ENCODE measurements at regions not wholly inside any gene's neighbourhood (a gene's known extent, or its start where the extent isn't known, plus 50 kb on each side); places are given as distances from the start of the nearest gene placed in this dataset.
"Not testable (repeated sequence)": the region's sequence is repeated elsewhere in the genome, so short reads cannot be mapped to it uniquely, and the experiment has no call there.

DNA sequence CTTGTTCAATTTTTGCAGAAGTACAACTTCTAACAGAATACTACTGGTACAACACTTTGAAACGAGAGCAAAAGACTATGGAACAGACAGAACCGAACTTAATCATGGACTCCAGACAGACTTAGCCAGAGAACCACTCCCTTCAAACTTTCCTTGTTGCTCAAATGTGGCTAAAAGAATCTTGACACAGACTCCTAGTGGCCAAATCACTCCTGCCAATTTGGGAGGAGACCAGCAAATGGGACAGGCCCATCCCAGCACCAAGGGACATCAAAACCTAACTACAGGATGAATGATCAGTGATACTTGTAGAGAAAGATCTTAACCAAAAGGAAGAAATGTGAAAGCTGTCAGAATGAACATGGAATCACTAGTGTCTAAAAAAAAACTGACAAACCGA, 154.0 kb downstream of the MATN1 start:
- TF ChIP-seq JUND (IDR thresholded peaks at IDR 0.05; ENCODE audit: low read depth), result no peak
- in situ Hi-C loops (cut with HindIII; ENCODE audit: low pct_unique_long_range_greater_than_20kb, low sequenced_read_pairs), result no loop called here
- peak in 1 of 2 experiments; percentile 3 for DNase-seq (ENCODE audit: low read depth in 1 of 2, low spot score in 1 of 2)

- no peak for DNase-seq (ENCODE audit: low read depth in 1 of 2, low spot score in 1 of 2)
- in situ Hi-C loops (cut with HindIII; ENCODE audit: low pct_unique_long_range_greater_than_20kb, low sequenced_read_pairs), result no loop called here
- no peak for TF ChIP-seq JUND (IDR thresholded peaks at IDR 0.05; ENCODE audit: low read depth)
Measured at GRCh38 chr1:30562559-30562958, 160.8 kb downstream of the MATN1 start.

- in situ Hi-C loops (cut with HindIII; ENCODE audit: low pct_unique_long_range_greater_than_20kb, low sequenced_read_pairs), result no loop called here
- no peak for TF ChIP-seq JUND (IDR thresholded peaks at IDR 0.05; ENCODE audit: low read depth)
- DNase-seq (ENCODE audit: low read depth in 1 of 2, low spot score in 1 of 2), result no peak
Measured at GRCh38 chr1:30551603-30552002, 171.8 kb downstream of the MATN1 start.

- no peak for DNase-seq (ENCODE audit: low read depth in 1 of 2, low spot score in 1 of 2)
- no peak for TF ChIP-seq JUND (IDR thresholded peaks at IDR 0.05; ENCODE audit: low read depth)
Measured at GRCh38 chr1:30550365-30551220, 172.8 kb downstream of the MATN1 start.

GRCh38 chr1:30549872-30550271, 173.5 kb downstream of the MATN1 start:
- DNase-seq (ENCODE audit: low read depth in 1 of 2, low spot score in 1 of 2); in situ Hi-C loops (cut with HindIII; ENCODE audit: low pct_unique_long_range_greater_than_20kb, low sequenced_read_pairs): not testable (repeated sequence)

More at GRCh38 chr1:30550365-30551220, 172.8 kb downstream of the MATN1 start:
- in situ Hi-C loops (cut with HindIII; ENCODE audit: low pct_unique_long_range_greater_than_20kb, low sequenced_read_pairs), result no loop called here

DNA sequence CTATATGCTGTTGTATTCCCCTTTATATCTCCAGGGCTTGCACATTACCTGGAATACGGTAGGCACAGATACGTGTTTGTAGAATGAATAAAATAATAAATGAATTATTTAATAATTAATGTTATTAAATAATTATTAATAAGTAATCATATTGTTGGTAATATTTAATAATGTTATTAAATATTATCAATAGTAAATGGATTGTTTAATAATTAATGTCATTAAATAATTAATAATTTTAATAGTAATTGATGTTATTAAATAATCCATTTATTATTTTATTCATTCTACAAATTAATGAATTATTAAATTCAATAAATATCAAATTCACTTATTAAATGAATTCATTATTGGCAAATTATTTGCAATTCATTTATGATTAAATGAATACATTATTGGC, 175.1 kb downstream of the MATN1 start:
- in situ Hi-C loops (cut with HindIII; ENCODE audit: low pct_unique_long_range_greater_than_20kb, low sequenced_read_pairs), result no loop called here
- DNase-seq (ENCODE audit: low read depth in 1 of 2, low spot score in 1 of 2), result no peak
- no peak for TF ChIP-seq JUND (IDR thresholded peaks at IDR 0.05; ENCODE audit: low read depth)

- in situ Hi-C loops (cut with HindIII; ENCODE audit: low pct_unique_long_range_greater_than_20kb, low sequenced_read_pairs), result not testable (repeated sequence)
Measured at GRCh38 chr1:30547326-30547725, 176.1 kb downstream of the MATN1 start.

GRCh38 chr1:30545365-30545764, 178.0 kb downstream of the MATN1 start:
- in situ Hi-C loops (cut with HindIII; ENCODE audit: low pct_unique_long_range_greater_than_20kb, low sequenced_read_pairs), result no loop called here
- no peak for DNase-seq (ENCODE audit: low read depth in 1 of 2, low spot score in 1 of 2)
- no peak for TF ChIP-seq JUND (IDR thresholded peaks at IDR 0.05; ENCODE audit: low read depth)

More at GRCh38 chr1:30547326-30547725, 176.1 kb downstream of the MATN1 start:
- not testable (repeated sequence) for DNase-seq (ENCODE audit: low read depth in 1 of 2, low spot score in 1 of 2)

DNA sequence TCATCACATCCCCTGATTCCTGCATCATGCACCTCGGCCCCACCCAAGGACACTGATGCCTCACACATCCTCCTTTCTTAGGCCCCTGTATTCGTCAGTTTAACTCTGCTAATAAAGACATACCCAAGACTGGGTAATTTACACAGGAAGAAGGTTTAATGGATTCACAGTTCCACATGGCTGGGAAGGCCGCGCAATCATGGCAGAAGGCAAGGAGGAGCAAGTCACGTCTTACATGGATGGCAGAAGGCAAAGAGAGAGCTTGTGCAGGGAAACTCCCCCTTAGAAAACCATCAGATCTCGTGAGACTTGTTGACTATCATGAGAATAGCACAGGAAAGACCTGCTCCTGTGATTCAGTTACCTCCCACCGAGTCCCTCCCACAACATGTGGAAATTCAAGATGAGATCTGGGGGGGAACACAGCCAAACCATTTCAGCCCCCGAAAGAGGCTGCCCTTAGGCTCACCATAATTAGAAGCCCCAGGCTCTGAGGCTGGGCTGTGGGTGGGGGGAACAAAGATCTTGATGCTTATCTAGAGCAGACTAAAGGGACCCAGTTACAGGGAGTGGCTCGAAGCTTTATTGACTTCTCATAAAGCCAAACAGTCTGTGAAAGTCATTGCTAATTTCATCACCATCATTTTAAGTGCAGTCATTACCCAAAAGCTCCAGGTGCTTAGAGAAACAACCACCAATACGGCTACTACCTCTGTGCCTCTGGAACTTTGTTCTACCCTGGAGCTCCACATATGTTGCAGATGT, 181.5 kb downstream of the MATN1 start:
- no peak for DNase-seq (ENCODE audit: low read depth in 1 of 2, low spot score in 1 of 2)
- in situ Hi-C loops (cut with HindIII; ENCODE audit: low pct_unique_long_range_greater_than_20kb, low sequenced_read_pairs), result no loop called here
- no peak for TF ChIP-seq JUND (IDR thresholded peaks at IDR 0.05; ENCODE audit: low read depth)

DNA sequence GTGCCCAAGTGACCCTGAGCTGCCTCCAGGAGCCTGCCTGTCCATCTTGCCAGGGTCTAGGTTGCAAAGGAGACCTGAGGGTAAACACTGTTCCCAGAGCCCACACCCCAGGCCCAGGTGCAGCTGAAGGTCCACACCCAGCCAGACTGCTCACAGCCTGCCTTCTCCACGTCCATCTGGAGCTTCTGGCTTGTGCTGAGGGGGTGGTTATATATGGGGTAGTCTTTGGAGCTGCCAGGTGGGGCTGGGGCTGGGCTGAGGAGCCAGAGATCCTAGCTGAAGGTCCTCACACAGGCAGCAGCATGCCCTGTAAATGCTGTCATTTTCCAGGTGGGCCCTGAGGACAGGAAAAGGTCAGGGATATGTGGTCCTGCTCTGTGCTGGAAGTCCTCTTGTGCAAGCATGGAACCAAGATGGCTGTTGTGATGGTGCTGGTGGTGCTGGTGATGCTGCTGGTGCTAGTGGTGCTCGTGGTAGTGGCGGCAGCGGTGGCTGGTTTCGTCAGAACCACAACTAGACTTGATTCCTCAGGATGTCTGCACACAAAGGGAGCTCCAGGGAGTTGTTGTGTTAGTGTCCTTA, 182.7 kb downstream of the MATN1 start:
- no peak for DNase-seq (ENCODE audit: low read depth in 1 of 2, low spot score in 1 of 2)
- in situ Hi-C loops (cut with HindIII; ENCODE audit: low pct_unique_long_range_greater_than_20kb, low sequenced_read_pairs), result no loop called here
- no peak for TF ChIP-seq JUND (IDR thresholded peaks at IDR 0.05; ENCODE audit: low read depth)

GRCh38 chr1:30539884-30540283, 183.5 kb downstream of the MATN1 start:
- no peak for TF ChIP-seq JUND (IDR thresholded peaks at IDR 0.05; ENCODE audit: low read depth)
- no peak for DNase-seq (ENCODE audit: low read depth in 1 of 2, low spot score in 1 of 2)
- in situ Hi-C loops (cut with HindIII; ENCODE audit: low pct_unique_long_range_greater_than_20kb, low sequenced_read_pairs), result no loop called here

DNA sequence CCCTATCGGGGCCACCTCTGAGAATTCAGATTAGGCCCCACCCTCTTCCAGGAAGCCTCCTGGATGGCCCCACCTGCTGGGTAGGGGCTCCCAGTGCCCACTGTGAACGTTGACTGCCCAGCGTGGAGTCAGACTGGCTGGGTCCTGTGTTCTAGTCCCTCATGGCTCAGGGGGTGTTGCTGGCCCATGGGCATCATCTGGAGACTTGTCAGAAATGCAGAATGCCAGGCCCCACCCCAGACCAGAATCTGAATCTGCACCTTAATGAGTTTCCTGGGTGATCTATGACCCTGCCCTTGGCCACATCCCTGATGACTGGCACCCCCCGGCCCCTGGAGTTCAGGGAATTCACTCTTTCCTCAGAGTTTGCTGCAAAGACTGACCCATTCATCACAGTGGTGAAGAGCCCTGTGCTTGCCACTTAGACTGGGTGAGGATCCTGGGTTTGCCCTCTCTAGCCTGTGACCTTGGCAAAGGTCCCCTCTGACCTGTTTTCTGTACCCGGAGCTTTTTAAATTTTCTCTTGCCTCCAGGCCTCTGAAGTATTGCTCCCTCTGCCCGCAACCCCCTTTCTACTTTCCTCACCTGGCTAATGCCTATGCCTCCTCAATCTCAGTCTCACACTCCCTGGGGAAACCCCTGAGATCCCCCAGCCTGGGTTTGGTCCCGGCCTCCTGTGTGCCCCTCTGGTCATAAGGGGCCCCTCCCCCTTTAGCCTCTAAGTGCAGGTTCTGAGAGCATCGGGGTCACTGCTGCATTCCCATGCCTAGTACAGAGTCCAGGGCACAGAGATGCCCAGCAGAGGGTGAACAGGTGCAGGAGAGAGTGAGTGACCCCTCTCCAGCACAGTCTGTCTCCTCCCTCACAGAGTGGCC, 184.2 kb downstream of the MATN1 start:
- no peak for TF ChIP-seq JUND (IDR thresholded peaks at IDR 0.05; ENCODE audit: low read depth)
- no peak for DNase-seq (ENCODE audit: low read depth in 1 of 2, low spot score in 1 of 2)
- in situ Hi-C loops (cut with HindIII; ENCODE audit: low pct_unique_long_range_greater_than_20kb, low sequenced_read_pairs), result no loop called here

All from T47D (cell line).